Kidney tubule cell (primary cell): ENCODE measurements at regions not wholly inside any gene's neighbourhood (a gene's known extent, or its start where the extent isn't known, plus 50 kb on each side); places are given as distances from the start of the nearest gene placed in this dataset.
"Not testable (repeated sequence)": the region's sequence is repeated elsewhere in the genome, so short reads cannot be mapped to it uniquely, and the experiment has no call there.

Experiments
- DNase-seq: peaks from one replicate; pipeline ENCODE4 v3.0.0-alpha.2; 2018; ENCODE audit warnings: low spot score

DNA sequence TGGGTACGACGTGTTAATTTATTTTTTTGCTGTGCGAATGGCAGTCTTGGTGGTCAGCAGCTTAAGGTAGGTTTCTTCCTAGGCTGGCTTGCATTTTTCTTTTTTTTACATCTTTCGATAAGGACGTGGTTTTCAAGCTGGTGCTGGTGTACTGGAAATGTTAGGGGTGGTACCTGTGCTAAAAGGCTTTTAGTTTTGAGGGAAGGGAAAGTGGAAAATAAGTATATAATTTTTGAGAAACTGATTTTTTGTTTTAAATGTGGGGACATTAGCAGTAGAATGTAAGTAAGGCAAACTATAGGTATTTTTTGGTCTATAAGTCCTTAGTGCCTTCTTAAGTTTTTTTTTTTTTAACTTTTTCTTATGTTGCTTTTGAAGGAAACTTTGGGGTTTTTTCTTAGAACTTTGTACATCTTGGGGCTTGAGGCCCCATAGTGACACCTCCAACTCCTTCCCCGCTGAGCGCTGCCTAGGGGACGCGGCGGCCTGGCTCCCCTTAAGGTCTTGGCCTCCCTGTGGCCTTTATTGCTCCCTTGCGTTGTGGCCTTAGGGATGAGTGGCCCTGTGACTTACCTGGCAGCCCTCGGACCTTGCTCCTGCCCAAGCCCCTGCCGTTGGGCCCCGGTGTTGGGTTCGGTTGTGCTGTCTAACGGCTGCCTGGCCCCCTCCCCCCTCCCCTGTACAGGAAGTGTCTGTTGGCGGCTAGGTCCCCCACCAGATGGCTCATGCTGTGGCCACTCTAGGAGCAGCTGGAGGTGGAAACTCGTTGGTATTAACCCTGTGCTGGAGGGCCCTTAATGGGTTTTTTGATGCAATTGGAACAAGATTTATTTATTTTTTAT is 88.0 kb upstream of the RPRML start:
- DNase-seq, result peak; percentile 90

DNA sequence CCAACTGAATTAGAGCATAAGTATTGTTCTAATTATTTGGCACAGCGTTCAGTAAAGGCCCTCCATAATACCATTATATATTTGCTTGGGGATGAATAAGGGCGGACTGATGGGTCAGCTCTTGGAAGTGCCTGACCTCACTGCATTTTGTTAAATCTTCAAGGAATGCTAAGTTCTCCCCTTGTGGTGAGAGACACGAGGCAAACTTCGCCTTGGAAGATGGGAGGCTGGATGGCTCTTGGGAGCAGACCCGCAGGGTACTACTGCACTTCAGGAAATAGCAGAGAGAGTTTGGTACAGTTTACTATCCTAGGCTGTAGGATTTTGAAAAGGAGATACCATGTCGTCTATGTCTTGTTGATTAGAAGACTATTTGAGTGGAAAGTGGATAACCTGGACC is 87.0 kb upstream of the RPRML start:
- DNase-seq, result no peak

DNA sequence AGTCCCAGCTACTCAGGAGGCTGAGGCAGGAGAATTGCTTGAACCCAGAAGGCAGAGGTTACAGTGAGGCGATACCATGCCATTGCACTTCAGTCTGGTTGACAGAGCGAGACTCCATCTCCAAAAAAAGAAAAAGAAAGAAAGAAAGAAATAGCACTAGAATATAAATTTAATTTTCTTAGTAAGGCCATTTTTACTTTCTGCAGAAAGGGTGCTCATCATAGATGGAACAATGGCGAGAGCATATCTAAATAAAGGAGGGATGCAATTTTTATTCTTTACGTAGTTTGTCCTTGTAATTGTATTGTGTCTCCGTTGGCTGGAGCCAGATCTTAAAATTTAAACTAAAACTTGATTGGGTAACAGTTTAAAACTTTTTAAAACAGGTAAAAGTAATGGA is 85.6 kb upstream of the RPRML start:
- DNase-seq, result no peak

DNA sequence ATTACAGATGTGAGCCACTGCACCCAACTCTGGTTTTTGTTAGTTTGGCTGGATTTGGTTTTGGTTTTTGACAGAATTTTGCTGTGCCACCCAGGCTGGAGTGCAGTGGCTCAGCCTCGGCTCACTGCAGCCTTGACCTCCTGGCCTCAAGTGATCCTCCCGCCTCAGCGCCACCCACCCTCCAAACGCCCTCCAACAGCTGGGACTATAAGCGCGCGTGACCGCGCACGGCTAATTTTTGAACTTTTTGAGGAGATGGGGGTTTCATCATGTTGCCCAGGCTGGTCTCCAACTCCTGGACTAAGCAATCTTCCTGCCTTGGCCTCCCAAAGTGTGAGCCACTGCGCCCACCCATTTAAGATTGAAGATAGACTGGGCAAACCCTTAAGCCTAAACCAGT is 84.4 kb upstream of the RPRML start:
- no peak for DNase-seq

DNA sequence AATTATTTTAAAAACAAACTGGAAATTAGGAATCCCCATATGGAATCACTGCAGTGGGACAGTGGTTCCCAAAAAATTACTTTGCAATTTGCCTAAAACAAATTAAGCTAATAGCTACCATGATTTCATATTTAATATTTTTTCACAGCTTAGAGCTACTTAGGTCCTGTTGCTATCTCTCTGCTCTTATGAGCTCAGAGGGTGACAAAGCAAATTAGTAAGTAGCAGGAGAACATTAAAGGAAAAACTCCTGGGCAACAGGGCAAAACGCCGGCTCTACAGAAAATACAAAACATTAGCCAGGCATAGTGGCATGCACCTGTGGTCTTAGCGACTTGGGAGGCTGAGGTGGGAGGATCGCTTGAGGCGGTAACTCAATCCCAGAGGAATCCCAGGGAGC is 83.8 kb upstream of the RPRML start:
- DNase-seq, result not testable (repeated sequence)

DNA sequence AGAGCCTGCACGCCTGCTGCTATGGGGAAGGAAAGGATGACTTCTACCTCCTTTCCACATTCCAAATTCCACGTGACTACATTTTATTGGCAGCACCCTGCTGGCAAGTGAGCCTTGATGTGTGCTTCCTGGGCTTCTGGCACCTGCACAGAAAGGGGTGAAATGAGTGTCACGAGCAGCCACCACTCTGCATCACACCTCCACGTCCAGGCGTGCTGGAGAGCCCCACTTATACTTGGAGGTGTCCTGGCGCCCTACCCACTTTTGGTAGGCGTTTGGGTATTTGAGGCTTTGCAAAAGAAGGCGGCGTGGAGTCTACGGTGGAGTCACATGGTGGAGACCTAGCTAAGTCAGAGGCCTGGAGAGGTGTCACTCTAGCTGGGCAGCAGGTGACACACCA is 81.0 kb upstream of the RPRML start:
- not testable (repeated sequence) for DNase-seq

DNA sequence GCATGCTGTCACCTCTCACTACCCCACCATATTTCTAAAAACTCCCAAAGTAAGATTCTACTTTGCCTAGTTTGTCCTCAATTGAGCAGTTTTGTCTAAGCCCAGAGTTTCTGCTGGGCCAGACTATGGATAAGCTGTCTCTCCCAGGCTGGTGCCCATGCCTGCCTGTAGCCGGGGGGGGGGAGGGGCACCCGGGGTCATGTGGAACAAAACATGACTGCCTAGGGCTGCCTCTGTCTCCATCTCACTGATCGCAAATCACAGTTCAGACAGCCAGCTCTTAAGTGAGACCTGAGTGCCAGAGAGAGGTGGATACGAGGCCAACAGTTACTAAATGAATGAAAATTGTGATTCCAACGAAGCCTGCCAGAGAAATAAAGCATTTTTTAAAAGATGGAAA is 78.8 kb upstream of the RPRML start:
- no peak for DNase-seq

DNA sequence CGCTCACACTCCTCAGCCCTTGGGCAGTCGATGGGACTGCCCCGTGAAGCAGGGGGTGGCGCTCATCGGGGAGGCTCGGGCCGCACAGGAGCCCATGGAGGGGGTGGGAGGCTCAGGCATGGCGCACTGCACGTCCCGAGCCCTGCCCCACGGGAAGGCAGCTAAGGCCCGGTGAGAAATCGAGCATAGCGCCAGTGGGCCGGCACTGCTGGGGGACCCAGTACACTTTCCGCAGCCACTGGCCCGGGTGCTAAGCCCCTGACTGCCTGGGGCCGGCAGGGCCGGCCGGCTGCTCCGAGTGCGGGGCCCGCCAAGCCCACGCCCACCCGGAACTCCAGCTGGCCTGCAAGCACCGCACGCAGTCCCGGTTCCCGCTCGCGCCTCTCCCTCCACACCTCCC is 78.2 kb upstream of the RPRML start:
- DNase-seq, result not testable (repeated sequence)

DNA sequence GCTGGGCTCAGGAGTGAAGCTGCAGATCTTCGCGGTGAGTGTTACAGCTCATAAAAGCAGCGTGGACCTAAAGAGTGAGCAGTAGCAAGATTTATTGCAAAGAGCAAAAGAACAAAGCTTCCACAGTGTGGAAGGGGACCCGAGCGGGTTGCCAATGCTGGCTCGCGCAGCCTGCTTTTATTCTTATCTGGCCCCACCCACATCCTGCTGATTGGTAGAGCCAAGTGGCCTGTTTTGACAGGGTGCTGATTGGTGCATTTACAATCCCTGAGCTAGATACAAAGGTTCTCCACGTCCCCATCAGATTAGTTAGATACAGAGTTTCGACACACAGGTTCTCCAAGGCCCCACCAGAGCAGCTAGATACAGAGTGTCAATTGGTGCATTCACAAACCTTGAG is 77.6 kb upstream of the RPRML start:
- DNase-seq, result not testable (repeated sequence)
